SU-DHL-6 (cell line): ENCODE measurements at regions not wholly inside any gene's neighbourhood (a gene's known extent, or its start where the extent isn't known, plus 50 kb on each side); places are given as distances from the start of the nearest gene placed in this dataset.

Source experiments
- H2AFZ ChIP-seq: fragments of 200-600 bp; sonication (generic); 2 replicates; pipeline ENCODE4 v1.6.1; 2014; ENCODE audit warnings: low read depth, mild to moderate bottlenecking, moderate library complexity, mixed read lengths, antibody characterized with exemption, low read length; ENCODE audit not compliant: severe bottlenecking
- H3F3A ChIP-seq: fragments of 200-600 bp; shearing (Covaris generic); 2 replicates; pipeline ENCODE4 v1.6.0; 2016; ENCODE audit warnings: antibody characterized with exemption, mild to moderate bottlenecking; ENCODE audit not compliant: insufficient read depth
- H3K27ac ChIP-seq: fragments of 200-600 bp; sonication (generic); 2 replicates; pipeline ENCODE4 v1.5.1; 2016; ENCODE audit warnings: low read depth, mild to moderate bottlenecking, low read length, moderate library complexity, mixed read lengths
- H3K27me3 ChIP-seq: fragments of 200-600 bp; sonication (generic), shearing (Covaris generic); 2 replicates; pipeline ENCODE4 v1.6.0; 2014; ENCODE audit warnings: mild to moderate bottlenecking, low read length
- H3K36me3 ChIP-seq: fragments of 200-600 bp; sonication (generic); 2 replicates; pipeline ENCODE4 v1.6.1; 2014; ENCODE audit warnings: mild to moderate bottlenecking, low read length, mixed read lengths
- H3K4me2 ChIP-seq: fragments of 300-600, 200-600 bp; shearing (Covaris generic), sonication (generic); 2 replicates; pipeline ENCODE4 v1.6.0; 2014; ENCODE audit warnings: low read length, low read depth, mild to moderate bottlenecking; ENCODE audit not compliant: poor library complexity, severe bottlenecking
- H3K4me3 ChIP-seq: fragments of 200-600 bp; sonication (generic); 2 replicates; pipeline ENCODE4 v1.5.1; 2014; ENCODE audit warnings: antibody characterized with exemption, low read length, mild to moderate bottlenecking, mixed read lengths; ENCODE audit not compliant: insufficient read depth, poor library complexity, severe bottlenecking
- H3K79me2 ChIP-seq: fragments of 200-600 bp; sonication (generic); 2 replicates; pipeline ENCODE4 v1.6.1; 2014; ENCODE audit warnings: mild to moderate bottlenecking, low read length, moderate library complexity; ENCODE audit not compliant: insufficient read depth
- H3K9ac ChIP-seq: fragments of 200-600 bp; sonication (generic); 2 replicates; pipeline ENCODE4 v1.7.0; 2014; ENCODE audit warnings: mild to moderate bottlenecking, low read length
- H3K9me2 ChIP-seq: fragments of 200-600 bp; sonication (generic); replicated peaks from 2 replicates; pipeline ENCODE4 v1.6.1; 2014; ENCODE audit warnings: low read length; ENCODE audit not compliant: insufficient read depth
- H3K9me3 ChIP-seq: fragments of 200-600 bp; sonication (generic); 2 replicates; pipeline ENCODE4 v1.6.1; 2014; ENCODE audit warnings: low read length, mixed read lengths; ENCODE audit not compliant: insufficient read depth
- H4K20me1 ChIP-seq: fragments of 200-600 bp; sonication (generic); 2 replicates; pipeline ENCODE4 v1.6.1; 2014; ENCODE audit warnings: low read depth, mild to moderate bottlenecking, antibody characterized with exemption, low read length, moderate library complexity, mixed read lengths
- CTCF ChIP-seq: fragments of 200-600 bp; sonication (generic); IDR thresholded peaks from one replicate; pipeline ENCODE4 v1.5.1; 2017; ENCODE audit warnings: antibody characterized with exemption, mild to moderate bottlenecking, low read length, moderate library complexity; ENCODE audit not compliant: insufficient read depth, poor library complexity, severe bottlenecking
- EZH2phosphoT487 ChIP-seq: fragments of 200-600 bp; sonication (generic), shearing (Covaris generic); conservative IDR thresholded peaks from 2 replicates; pipeline ENCODE4 v1.6.1; 2018; ENCODE audit warnings: mild to moderate bottlenecking, antibody characterized with exemption, low read length, moderate library complexity, mixed read lengths

- TF ChIP-seq EZH2phosphoT487 (no peak), CTCF (no peak)
- no peak overlapping the region for H3K4me2 ChIP-seq
Observed at GRCh38 chr6:160931378-160932310, 59.9 kb upstream of the MAP3K4 start.

GRCh38 chr6:160933256-160933655 lies 58.3 kb upstream of the MAP3K4 start:
- no peak overlapping the region for H3K27ac ChIP-seq
- H3K79me2 ChIP-seq, result no peaks in the 10 kb centered on the region
- H4K20me1 ChIP-seq, result no peaks in the 10 kb centered on the region
- H2AFZ ChIP-seq, result no peak overlapping the region
- H3K9ac ChIP-seq, result no peak overlapping the region
- no peaks in the 10 kb centered on the region for H3K36me3 ChIP-seq
- H3F3A ChIP-seq, result no peaks in the 10 kb centered on the region
- H3K4me2 ChIP-seq, result no peak overlapping the region
- no peak overlapping the region for H3K4me3 ChIP-seq
- no peaks in the 10 kb centered on the region for H3K9me3 ChIP-seq
- no peaks in the 10 kb centered on the region for H3K27me3 ChIP-seq
- TF ChIP-seq EZH2phosphoT487 (no peak), CTCF (no peak)
- no peaks in the 10 kb centered on the region for H3K9me2 ChIP-seq

More at GRCh38 chr6:160931378-160932310, 59.9 kb upstream of the MAP3K4 start:
- Histone ChIP-seq H3K4me3 (no peak overlapping the region), H4K20me1 (no peaks in the 10 kb centered on the region), H3F3A (no peaks in the 10 kb centered on the region), H3K27ac (no peak overlapping the region), H3K9ac (no peak overlapping the region), H3K27me3 (no peaks in the 10 kb centered on the region), H3K79me2 (no peaks in the 10 kb centered on the region), H3K36me3 (no peaks in the 10 kb centered on the region), H2AFZ (no peak overlapping the region), H3K9me2 (no peaks in the 10 kb centered on the region), H3K9me3 (no peaks in the 10 kb centered on the region)

GRCh38 chr6:160934157-160934556 lies 57.4 kb upstream of the MAP3K4 start:
- no peak overlapping the region for H3K27ac ChIP-seq
- H3K9me3 ChIP-seq, result no peaks in the 10 kb centered on the region
- no peaks in the 10 kb centered on the region for H4K20me1 ChIP-seq
- H3F3A ChIP-seq, result no peaks in the 10 kb centered on the region
- no peak overlapping the region for H3K4me3 ChIP-seq
- TF ChIP-seq CTCF, result no peak
- TF ChIP-seq EZH2phosphoT487, result no peak
- H3K9me2 ChIP-seq, result no peaks in the 10 kb centered on the region
- no peak overlapping the region for H2AFZ ChIP-seq
- H3K27me3 ChIP-seq, result no peaks in the 10 kb centered on the region
- no peaks in the 10 kb centered on the region for H3K36me3 ChIP-seq
- H3K9ac ChIP-seq, result no peak overlapping the region
- no peak overlapping the region for H3K4me2 ChIP-seq
- no peaks in the 10 kb centered on the region for H3K79me2 ChIP-seq
